ENCODE measurements at regions not wholly inside any gene's neighbourhood (a gene's known extent, or its start where the extent isn't known, plus 50 kb on each side); places are given as distances from the start of the nearest gene placed in this dataset.

GRCh38 chr6:138682704-138683527 lies 90.7 kb upstream of the CCDC28A start:
- TF ChIP-seq YY1 (IDR thresholded peaks at IDR 0.05) = no peak
- TF ChIP-seq, protein P1, sequence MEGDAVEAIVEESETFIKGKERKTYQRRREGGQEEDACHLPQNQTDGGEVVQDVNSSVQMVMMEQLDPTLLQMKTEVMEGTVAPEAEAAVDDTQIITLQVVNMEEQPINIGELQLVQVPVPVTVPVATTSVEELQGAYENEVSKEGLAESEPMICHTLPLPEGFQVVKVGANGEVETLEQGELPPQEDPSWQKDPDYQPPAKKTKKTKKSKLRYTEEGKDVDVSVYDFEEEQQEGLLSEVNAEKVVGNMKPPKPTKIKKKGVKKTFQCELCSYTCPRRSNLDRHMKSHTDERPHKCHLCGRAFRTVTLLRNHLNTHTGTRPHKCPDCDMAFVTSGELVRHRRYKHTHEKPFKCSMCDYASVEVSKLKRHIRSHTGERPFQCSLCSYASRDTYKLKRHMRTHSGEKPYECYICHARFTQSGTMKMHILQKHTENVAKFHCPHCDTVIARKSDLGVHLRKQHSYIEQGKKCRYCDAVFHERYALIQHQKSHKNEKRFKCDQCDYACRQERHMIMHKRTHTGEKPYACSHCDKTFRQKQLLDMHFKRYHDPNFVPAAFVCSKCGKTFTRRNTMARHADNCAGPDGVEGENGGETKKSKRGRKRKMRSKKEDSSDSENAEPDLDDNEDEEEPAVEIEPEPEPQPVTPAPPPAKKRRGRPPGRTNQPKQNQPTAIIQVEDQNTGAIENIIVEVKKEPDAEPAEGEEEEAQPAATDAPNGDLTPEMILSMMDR (IDR thresholded peaks at IDR 0.05; ENCODE audit: low read depth, low read length, missing input control) = no peak
- TF ChIP-seq JUND (IDR thresholded peaks at IDR 0.05) = no peak
- TF ChIP-seq EGR1 (IDR thresholded peaks at IDR 0.05; ENCODE audit: low read depth in 2 of 2) = no peak
- TF ChIP-seq TAF1 (conservative IDR thresholded peaks at IDR 0.05) = no peak
- no peak for TF ChIP-seq GABPA (IDR thresholded peaks at IDR 0.05 in 1 of 2, conservative IDR thresholded peaks at IDR 0.05 in 1 of 2)
- TF ChIP-seq ATF3 (IDR thresholded peaks at IDR 0.05) = no peak
- TF ChIP-seq REST (IDR thresholded peaks at IDR 0.05) = no peak
- TF ChIP-seq ZBTB33 (IDR thresholded peaks at IDR 0.05) = no peak
- no peak for TF ChIP-seq RAD21 (IDR thresholded peaks at IDR 0.05)
- no peak for TF ChIP-seq MAX (IDR thresholded peaks at IDR 0.05)
- no peak for TF ChIP-seq NR2F2 (IDR thresholded peaks at IDR 0.05)
- no peak for TF ChIP-seq FOXA1 (IDR thresholded peaks at IDR 0.05)
